ENCODE measurements at regions not wholly inside any gene's neighbourhood (a gene's known extent, or its start where the extent isn't known, plus 50 kb on each side); places are given as distances from the start of the nearest gene placed in this dataset.

GRCh38 chr16:64144617-64145016 is 977.2 kb downstream of the CDH11 start:
- H3K36me3 Mint-ChIP-seq = no peaks in the 10 kb centered on the region
- H3K4me3 Mint-ChIP-seq = no peak overlapping the region
- no peaks in the 10 kb centered on the region for H3K27me3 Mint-ChIP-seq
- no peaks in the 10 kb centered on the region for H3K4me1 Mint-ChIP-seq
- H3K9me3 Mint-ChIP-seq = peaks cover 4 to 5% of the 10 kb centered on the region in 2 donors
- no peak overlapping the region for H3K27ac Mint-ChIP-seq
- ATAC-seq (replicated peaks) (no peak), DNase-seq (no peak)

- no peaks in the 10 kb centered on the region for H3K36me3 Mint-ChIP-seq
- DNase-seq = no peak
- H3K27ac Mint-ChIP-seq = no peak overlapping the region
- H3K9me3 Mint-ChIP-seq = peaks cover 0 to 4% of the 10 kb centered on the region in 2 donors
- H3K4me1 Mint-ChIP-seq = no peaks in the 10 kb centered on the region
- ATAC-seq (replicated peaks) = no peak
- no peak overlapping the region for H3K4me3 Mint-ChIP-seq
- H3K27me3 Mint-ChIP-seq = no peaks in the 10 kb centered on the region
Observed at GRCh38 chr16:64138621-64139020, 983.2 kb downstream of the CDH11 start.

- DNase-seq (no peak), ATAC-seq (replicated peaks) (no peak)
- Mint-ChIP-seq H3K36me3 (no peaks in the 10 kb centered on the region), H3K27me3 (no peaks in the 10 kb centered on the region), H3K4me1 (no peaks in the 10 kb centered on the region), H3K4me3 (no peak overlapping the region), H3K9me3 (peaks cover 0 to 4% of the 10 kb centered on the region in 2 donors), H3K27ac (no peak overlapping the region)
Observed at GRCh38 chr16:64138006-64138405, 983.9 kb downstream of the CDH11 start.

GRCh38 chr16:64136743-64137142 is 985.1 kb downstream of the CDH11 start:
- no peaks in the 10 kb centered on the region for H3K27me3 Mint-ChIP-seq
- no peaks in the 10 kb centered on the region for H3K4me1 Mint-ChIP-seq
- H3K4me3 Mint-ChIP-seq = no peak overlapping the region
- H3K36me3 Mint-ChIP-seq = no peaks in the 10 kb centered on the region
- H3K9me3 Mint-ChIP-seq = peaks cover 0 to 4% of the 10 kb centered on the region in 2 donors
- no peak overlapping the region for H3K27ac Mint-ChIP-seq
- DNase-seq = no peak
- ATAC-seq (replicated peaks) = no peak

- H3K27ac Mint-ChIP-seq = no peak overlapping the region
- no peaks in the 10 kb centered on the region for H3K36me3 Mint-ChIP-seq
- H3K9me3 Mint-ChIP-seq = peaks cover 0 to 4% of the 10 kb centered on the region in 2 donors
- no peak for ATAC-seq (replicated peaks)
- H3K4me1 Mint-ChIP-seq = no peaks in the 10 kb centered on the region
- no peak overlapping the region for H3K4me3 Mint-ChIP-seq
- no peaks in the 10 kb centered on the region for H3K27me3 Mint-ChIP-seq
- DNase-seq = no peak
Observed at GRCh38 chr16:64136314-64136713, 985.5 kb downstream of the CDH11 start.

GRCh38 chr16:64133366-64133765 is 988.5 kb downstream of the CDH11 start:
- no peaks in the 10 kb centered on the region for H3K4me1 Mint-ChIP-seq
- H3K9me3 Mint-ChIP-seq = peaks cover 3 to 5% of the 10 kb centered on the region in 2 donors
- H3K27me3 Mint-ChIP-seq = no peaks in the 10 kb centered on the region
- no peaks in the 10 kb centered on the region for H3K36me3 Mint-ChIP-seq
- H3K4me3 Mint-ChIP-seq = no peak overlapping the region
- no peak overlapping the region for H3K27ac Mint-ChIP-seq
- ATAC-seq (replicated peaks) (no peak), DNase-seq (no peak)

GRCh38 chr16:64132759-64133361 is 989.0 kb downstream of the CDH11 start:
- ATAC-seq (replicated peaks) (no peak), DNase-seq (no peak)
- Mint-ChIP-seq H3K27me3 (no peaks in the 10 kb centered on the region), H3K4me1 (no peaks in the 10 kb centered on the region), H3K9me3 (peaks cover 3 to 5% of the 10 kb centered on the region in 2 donors), H3K27ac (no peak overlapping the region), H3K4me3 (no peak overlapping the region), H3K36me3 (no peaks in the 10 kb centered on the region)

- H3K4me3 Mint-ChIP-seq = no peak overlapping the region
- ATAC-seq (replicated peaks) = no peak
- no peaks in the 10 kb centered on the region for H3K27me3 Mint-ChIP-seq
- H3K27ac Mint-ChIP-seq = no peak overlapping the region
- no peaks in the 10 kb centered on the region for H3K36me3 Mint-ChIP-seq
- no peak for DNase-seq
- H3K4me1 Mint-ChIP-seq = no peaks in the 10 kb centered on the region
- peaks cover 3 to 5% of the 10 kb centered on the region in 2 donors for H3K9me3 Mint-ChIP-seq
Observed at GRCh38 chr16:64132190-64132589, 989.7 kb downstream of the CDH11 start.

GRCh38 chr16:64131423-64131822 is 990.4 kb downstream of the CDH11 start:
- no peaks in the 10 kb centered on the region for H3K27me3 Mint-ChIP-seq
- H3K9me3 Mint-ChIP-seq = peaks cover 3 to 5% of the 10 kb centered on the region in 2 donors
- no peak overlapping the region for H3K27ac Mint-ChIP-seq
- no peaks in the 10 kb centered on the region for H3K4me1 Mint-ChIP-seq
- no peaks in the 10 kb centered on the region for H3K36me3 Mint-ChIP-seq
- no peak overlapping the region for H3K4me3 Mint-ChIP-seq
- ATAC-seq (replicated peaks) (no peak), DNase-seq (no peak)

- H3K4me3 Mint-ChIP-seq = no peak overlapping the region
- no peak overlapping the region for H3K27ac Mint-ChIP-seq
- peaks cover 1 to 3% of the 10 kb centered on the region in 2 donors for H3K9me3 Mint-ChIP-seq
- no peaks in the 10 kb centered on the region for H3K36me3 Mint-ChIP-seq
- no peaks in the 10 kb centered on the region for H3K27me3 Mint-ChIP-seq
- ATAC-seq (replicated peaks) (no peak), DNase-seq (no peak)
- no peaks in the 10 kb centered on the region for H3K4me1 Mint-ChIP-seq
Observed at GRCh38 chr16:64130140-64130539, 991.7 kb downstream of the CDH11 start.

- no peak for DNase-seq
- H3K27ac Mint-ChIP-seq = no peak overlapping the region
Observed at GRCh38 chr16:64122177-64122576, 999.7 kb downstream of the CDH11 start.

GRCh38 chr16:64121473-64121872 is 1000.4 kb downstream of the CDH11 start:
- no peak for DNase-seq
- no peaks in the 10 kb centered on the region for H3K4me1 Mint-ChIP-seq

More at GRCh38 chr16:64122177-64122576, 999.7 kb downstream of the CDH11 start:
- ATAC-seq (replicated peaks) = no peak
- no peaks in the 10 kb centered on the region for H3K4me1 Mint-ChIP-seq
- no peaks in the 10 kb centered on the region for H3K27me3 Mint-ChIP-seq
- no peaks in the 10 kb centered on the region for H3K9me3 Mint-ChIP-seq
- H3K4me3 Mint-ChIP-seq = no peak overlapping the region
- no peaks in the 10 kb centered on the region for H3K36me3 Mint-ChIP-seq

GRCh38 chr16:64116151-64116550 is 1005.7 kb downstream of the CDH11 start:
- H3K4me1 Mint-ChIP-seq = no peaks in the 10 kb centered on the region
- peaks cover 0 to 2% of the 10 kb centered on the region in 2 donors for H3K9me3 Mint-ChIP-seq
- no peaks in the 10 kb centered on the region for H3K36me3 Mint-ChIP-seq
- no peak for ATAC-seq (replicated peaks)
- no peak for DNase-seq
- H3K4me3 Mint-ChIP-seq = no peak overlapping the region
- no peaks in the 10 kb centered on the region for H3K27me3 Mint-ChIP-seq
- H3K27ac Mint-ChIP-seq = no peak overlapping the region

More at GRCh38 chr16:64121473-64121872, 1000.4 kb downstream of the CDH11 start:
- no peak for ATAC-seq (replicated peaks)
- Mint-ChIP-seq H3K27ac (no peak overlapping the region), H3K4me3 (no peak overlapping the region), H3K36me3 (no peaks in the 10 kb centered on the region), H3K9me3 (no peaks in the 10 kb centered on the region), H3K27me3 (no peaks in the 10 kb centered on the region)

GRCh38 chr16:64109241-64109640 is 1012.6 kb downstream of the CDH11 start:
- Mint-ChIP-seq H3K4me3 (no peak overlapping the region), H3K4me1 (no peaks in the 10 kb centered on the region), H3K27me3 (no peaks in the 10 kb centered on the region), H3K9me3 (peaks cover 0 to 5% of the 10 kb centered on the region in 2 donors), H3K27ac (no peak overlapping the region), H3K36me3 (no peaks in the 10 kb centered on the region)
- DNase-seq = no peak
- no peak for ATAC-seq (replicated peaks)

- no peaks in the 10 kb centered on the region for H3K27me3 Mint-ChIP-seq
- DNase-seq = no peak
- no peaks in the 10 kb centered on the region for H3K36me3 Mint-ChIP-seq
- ATAC-seq (replicated peaks) = no peak
- H3K4me1 Mint-ChIP-seq = no peaks in the 10 kb centered on the region
- H3K27ac Mint-ChIP-seq = no peak overlapping the region
- peaks cover 0 to 5% of the 10 kb centered on the region in 2 donors for H3K9me3 Mint-ChIP-seq
- H3K4me3 Mint-ChIP-seq = no peak overlapping the region
Observed at GRCh38 chr16:64102654-64103053, 1019.2 kb downstream of the CDH11 start.

- H3K27ac Mint-ChIP-seq = no peak overlapping the region
- H3K4me1 Mint-ChIP-seq = no peaks in the 10 kb centered on the region
- DNase-seq (no peak), ATAC-seq (replicated peaks) (no peak)
- no peaks in the 10 kb centered on the region for H3K36me3 Mint-ChIP-seq
- peaks cover 0 to under 1% of the 10 kb centered on the region in 2 donors for H3K9me3 Mint-ChIP-seq
- no peaks in the 10 kb centered on the region for H3K27me3 Mint-ChIP-seq
- H3K4me3 Mint-ChIP-seq = no peak overlapping the region
Observed at GRCh38 chr16:64098451-64098850, 1023.4 kb downstream of the CDH11 start.
